ENCODE measurements at regions not wholly inside any gene's neighbourhood (a gene's known extent, or its start where the extent isn't known, plus 50 kb on each side); places are given as distances from the start of the nearest gene placed in this dataset.
"Not testable (repeated sequence)": the region's sequence is repeated elsewhere in the genome, so short reads cannot be mapped to it uniquely, and the experiment has no call there.

- DNase-seq (ENCODE audit: low read depth in 4 of 4, low spot score in 3 of 4) = no peak
Measured at GRCh38 chr10:30199376-30200016, 140.1 kb upstream of the JCAD start.

GRCh38 chr10:30197186-30197585 lies 137.8 kb upstream of the JCAD start:
- DNase-seq (ENCODE audit: low read depth in 4 of 4, low spot score in 3 of 4) = no peak

DNA sequence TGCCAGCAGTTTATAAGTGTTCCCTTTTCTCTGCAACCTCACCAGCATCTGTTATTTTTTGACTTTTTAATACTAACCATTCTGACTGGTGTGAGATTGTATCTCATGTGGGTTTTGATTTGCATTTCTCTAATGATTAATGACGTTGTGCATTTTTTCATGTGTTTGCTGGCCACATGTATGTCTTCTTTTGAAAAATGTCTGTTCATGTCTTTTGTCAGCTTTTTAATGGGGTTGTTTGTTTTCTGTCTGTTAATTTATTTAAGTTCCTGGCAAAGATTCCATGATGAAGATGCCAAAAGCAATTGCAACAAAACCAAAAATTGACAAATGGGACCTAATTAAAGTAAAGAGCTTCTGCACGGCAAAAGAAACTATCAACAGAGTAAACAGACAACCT lies 137.2 kb upstream of the JCAD start:
- not testable (repeated sequence) for DNase-seq (ENCODE audit: low read depth in 4 of 4, low spot score in 3 of 4)

DNA sequence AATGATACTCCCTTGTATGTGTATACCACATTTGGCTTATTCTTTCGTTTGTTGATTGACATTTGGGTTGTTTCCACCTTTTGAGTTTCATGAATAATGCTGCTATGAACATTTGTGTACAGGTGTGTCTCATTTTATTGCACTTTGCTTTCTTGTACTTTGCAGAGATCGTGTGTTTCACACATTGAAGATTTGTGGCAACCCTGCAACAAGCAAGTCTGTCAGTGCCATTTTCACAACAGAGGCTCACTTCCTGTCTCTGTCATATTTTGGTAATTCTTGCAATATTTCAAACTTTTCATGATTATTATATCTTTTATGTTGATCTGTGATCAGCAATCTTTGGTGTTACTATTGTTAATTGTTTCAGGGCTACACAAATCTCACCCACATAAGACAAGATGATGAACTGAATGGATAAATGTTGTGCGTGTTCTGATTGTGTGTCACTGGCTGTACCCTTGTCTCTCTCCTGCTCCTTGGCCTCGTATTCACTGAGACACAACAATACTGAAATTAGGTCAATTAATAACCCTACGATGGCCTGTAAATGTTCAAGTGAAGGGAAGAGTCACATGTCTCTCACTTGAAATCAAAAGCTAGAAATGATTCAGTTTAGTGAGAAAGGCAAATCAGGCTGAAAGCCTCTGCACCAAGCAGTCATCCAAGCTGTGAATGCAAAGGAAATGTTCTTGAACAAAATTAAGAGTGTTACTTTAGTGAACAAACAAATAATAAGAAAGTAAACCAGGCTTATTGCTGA lies 133.6 kb upstream of the JCAD start:
- no peak for DNase-seq (ENCODE audit: low read depth in 4 of 4, low spot score in 3 of 4)

- no peak for DNase-seq (ENCODE audit: low read depth in 4 of 4, low spot score in 3 of 4)
Measured at GRCh38 chr10:30190577-30191552, 131.5 kb upstream of the JCAD start.

DNA sequence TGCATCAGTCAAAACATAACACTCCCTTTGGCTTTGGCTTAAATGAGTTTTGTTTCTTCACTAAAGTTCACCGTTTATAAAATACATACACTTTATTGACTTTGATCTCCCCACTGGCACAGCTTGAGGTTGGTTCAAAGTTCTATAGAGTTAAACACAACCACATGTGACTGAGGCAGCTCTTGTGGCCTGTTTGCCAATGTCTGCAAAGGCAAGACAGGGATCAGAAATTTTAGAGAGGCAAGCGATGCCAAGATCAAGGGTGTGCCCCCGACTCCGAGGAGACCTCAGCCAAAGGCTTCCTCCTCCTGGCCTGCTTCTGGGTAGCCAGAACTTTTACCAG lies 129.8 kb upstream of the JCAD start:
- DNase-seq (ENCODE audit: low read depth in 4 of 4, low spot score in 3 of 4) = no peak

DNA sequence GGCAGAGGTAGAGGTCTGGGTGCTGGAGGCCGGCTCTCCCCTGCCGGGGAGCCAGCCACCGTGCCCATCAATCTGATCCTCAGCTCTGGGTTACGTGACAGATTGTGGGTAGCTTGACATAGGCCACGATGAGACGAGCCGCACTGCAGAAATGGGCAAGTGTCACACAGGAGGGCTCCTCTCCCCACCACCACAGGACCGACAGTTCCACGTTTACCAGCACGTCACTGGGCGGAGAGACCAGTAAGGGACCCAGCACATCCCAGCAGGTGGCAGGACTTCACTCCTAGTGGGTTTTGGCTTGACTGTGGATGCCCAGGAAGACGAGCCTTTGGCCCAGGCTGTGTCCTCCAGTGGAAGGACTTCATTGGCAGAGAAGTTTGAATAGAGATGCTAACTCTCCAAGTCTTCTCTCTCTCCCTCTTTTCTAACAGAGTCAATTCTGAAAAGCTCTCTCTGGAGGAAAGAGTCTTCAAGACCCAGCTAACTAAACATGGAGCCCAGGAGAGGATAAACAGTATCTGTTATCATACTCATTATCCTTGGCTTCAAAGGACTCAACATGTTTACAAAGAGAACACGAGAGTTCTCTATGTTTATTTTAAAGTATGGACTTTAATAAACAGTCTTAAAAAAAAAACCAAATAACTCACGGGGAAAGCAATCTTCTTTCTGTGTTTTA lies 129.3 kb upstream of the JCAD start:
- DNase-seq (ENCODE audit: low read depth in 4 of 4, low spot score in 3 of 4) = no peak

- DNase-seq (ENCODE audit: low read depth in 4 of 4, low spot score in 3 of 4) = no peak
Measured at GRCh38 chr10:30188101-30188500, 128.7 kb upstream of the JCAD start.

GRCh38 chr10:30187010-30187409 lies 127.6 kb upstream of the JCAD start:
- no peak for DNase-seq (ENCODE audit: low read depth in 4 of 4, low spot score in 3 of 4)

- no peak for DNase-seq (ENCODE audit: low read depth in 4 of 4, low spot score in 3 of 4)
Measured at GRCh38 chr10:30186371-30186875, 127.0 kb upstream of the JCAD start.

DNA sequence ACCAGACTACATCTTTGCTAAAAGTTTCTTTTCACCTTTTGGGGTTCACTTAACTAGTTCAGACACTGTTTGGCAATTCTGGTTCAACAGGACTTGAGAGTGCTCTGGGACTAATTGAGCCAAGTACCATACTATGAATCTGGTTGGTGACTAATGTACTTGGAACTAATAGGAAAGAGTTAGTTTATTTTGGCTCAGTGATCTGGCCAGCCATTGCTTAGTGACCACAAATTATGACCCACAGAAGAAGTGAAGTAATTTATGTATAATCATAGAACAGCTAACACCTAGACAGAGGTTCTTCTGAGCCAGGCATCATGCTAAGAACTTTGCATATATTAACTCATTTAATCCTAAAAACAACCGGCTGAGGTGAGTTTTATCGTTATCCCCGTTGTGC lies 126.5 kb upstream of the JCAD start:
- no peak for DNase-seq (ENCODE audit: low read depth in 4 of 4, low spot score in 3 of 4)

- DNase-seq (ENCODE audit: low read depth in 4 of 4, low spot score in 3 of 4) = no peak
Measured at GRCh38 chr10:30185341-30185740, 126.0 kb upstream of the JCAD start.

DNA sequence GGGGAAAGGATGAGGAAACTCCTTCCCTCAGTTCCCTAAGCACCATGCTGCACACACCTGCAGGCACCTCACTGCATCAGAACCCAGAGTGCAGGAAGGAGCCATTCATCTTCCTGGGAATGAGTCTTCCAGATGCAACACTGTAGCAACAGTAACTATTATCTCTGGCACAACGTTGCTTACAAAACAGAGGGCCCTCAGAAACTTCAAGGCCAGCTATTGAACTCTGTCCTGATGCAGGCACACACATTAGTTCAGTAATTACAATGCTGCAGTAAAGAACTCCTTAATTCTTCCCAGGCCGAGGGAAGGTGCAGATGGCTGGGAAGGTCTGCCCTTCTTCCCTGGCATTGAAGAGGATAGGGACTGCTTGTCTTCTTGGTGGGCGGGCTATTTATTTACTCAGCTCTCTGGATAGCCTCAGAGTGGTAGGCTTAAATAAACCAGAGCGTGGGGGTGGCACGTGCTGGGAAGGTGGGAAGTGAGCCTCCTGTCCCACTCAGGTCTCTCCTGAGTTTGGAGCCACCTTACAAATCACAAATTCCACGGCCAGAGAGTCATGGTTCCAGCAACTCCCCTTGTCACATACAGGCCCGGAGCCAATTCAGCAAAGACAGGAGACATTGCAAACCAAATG lies 125.1 kb upstream of the JCAD start:
- DNase-seq (ENCODE audit: low read depth in 4 of 4, low spot score in 3 of 4) = no peak

GRCh38 chr10:30183055-30183402 lies 123.6 kb upstream of the JCAD start:
- DNase-seq (ENCODE audit: low read depth in 4 of 4, low spot score in 3 of 4) = no peak

- DNase-seq (ENCODE audit: low read depth in 4 of 4, low spot score in 3 of 4) = no peak
Measured at GRCh38 chr10:30182191-30183054, 123.0 kb upstream of the JCAD start.

DNA sequence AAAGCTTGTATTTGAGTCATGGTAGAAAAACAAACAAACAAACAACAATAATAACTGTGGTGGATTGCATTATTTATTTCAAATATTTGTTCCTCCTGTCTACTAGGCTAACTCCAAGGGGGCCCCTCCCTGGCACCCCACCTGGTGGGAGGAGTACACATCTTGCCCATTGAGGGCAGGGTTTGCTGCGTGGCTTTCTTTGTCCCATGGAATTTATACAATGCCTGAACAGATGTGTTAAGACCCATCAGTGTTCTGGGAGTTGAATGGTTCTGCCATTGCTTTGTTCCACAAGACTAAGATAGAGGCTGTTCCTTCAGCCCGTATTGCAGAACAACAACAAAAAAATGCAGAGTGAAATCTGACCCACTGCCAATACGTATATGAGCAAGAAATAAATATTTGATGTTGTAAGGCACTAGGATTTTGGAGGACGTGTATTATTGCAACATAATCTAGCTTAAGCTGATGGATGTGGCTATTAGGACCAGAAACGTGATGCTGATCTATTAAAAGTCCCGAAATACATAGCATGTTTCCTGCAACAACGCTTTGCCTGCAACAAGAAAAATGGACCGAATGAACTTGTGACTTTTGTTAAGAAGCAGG lies 119.1 kb upstream of the JCAD start:
- DNase-seq (ENCODE audit: low read depth in 4 of 4, low spot score in 3 of 4) = no peak

DNA sequence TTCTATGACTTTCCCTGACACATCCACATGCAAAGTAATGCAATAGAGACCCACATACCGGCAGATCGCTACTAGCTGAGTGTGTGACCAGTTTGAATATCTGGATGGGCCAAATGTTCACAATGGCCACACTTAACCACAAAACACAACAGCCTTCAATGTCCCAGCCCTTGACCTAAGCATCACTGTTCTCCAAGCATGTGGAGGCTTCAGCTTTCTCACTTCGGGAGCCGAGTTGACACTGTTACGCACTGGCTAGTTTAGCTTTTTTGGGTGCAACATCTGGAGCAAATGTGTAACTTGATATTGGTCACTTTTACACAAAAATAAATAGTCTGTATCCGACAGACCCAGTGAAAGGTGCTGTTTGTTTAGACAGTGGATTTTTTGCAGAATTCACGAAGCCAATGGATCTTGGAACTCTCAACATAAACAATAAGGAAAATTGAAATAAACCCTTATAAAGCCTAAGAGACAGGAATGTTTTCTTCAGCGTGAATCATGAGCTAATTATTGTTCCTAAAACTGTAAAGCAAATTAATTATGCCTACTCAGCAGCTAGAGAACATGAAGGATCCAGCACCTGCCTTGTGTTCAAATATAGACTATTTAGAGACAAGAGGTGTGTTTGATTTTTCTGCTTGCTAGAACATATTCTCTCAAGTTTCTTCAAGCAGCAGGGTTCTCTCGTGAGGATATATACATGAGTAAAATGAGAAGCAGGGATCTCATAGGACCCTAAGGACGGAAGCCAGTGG lies 117.6 kb upstream of the JCAD start:
- DNase-seq (ENCODE audit: low read depth in 4 of 4, low spot score in 3 of 4) = no peak

- DNase-seq (ENCODE audit: low read depth in 4 of 4, low spot score in 3 of 4) = no peak
Measured at GRCh38 chr10:30176182-30176581, 116.8 kb upstream of the JCAD start.

Measured in left renal pelvis (tissue), 4 donors.